ENCODE measurements at regions not wholly inside any gene's neighbourhood (a gene's known extent, or its start where the extent isn't known, plus 50 kb on each side); places are given as distances from the start of the nearest gene placed in this dataset.

GRCh38 chr2:16040271-16041010, 100.1 kb downstream of the MYCN start:
- TF ChIP-seq YY1 (IDR thresholded peaks at IDR 0.05; ENCODE audit: insufficient read depth, insufficient read length) = no peak
- TF ChIP-seq ZNF274 (IDR thresholded peaks at IDR 0.05; ENCODE audit: low read depth, low read length) = no peak
- no peak for TF ChIP-seq SUZ12 (IDR thresholded peaks at IDR 0.05; ENCODE audit: extremely low read depth, insufficient read depth, insufficient read length)
